Right ventricle myocardium superior (tissue), 1 donor: ENCODE measurements at regions not wholly inside any gene's neighbourhood (a gene's known extent, or its start where the extent isn't known, plus 50 kb on each side); places are given as distances from the start of the nearest gene placed in this dataset.

Experiments used
- ATAC-seq: fragments of 200-7000 bp; cut with Tn5 transposase; one replicate; pipeline ENCODE4 v1.9.1; 2020; ENCODE audit warnings: mild to moderate bottlenecking; ENCODE audit not compliant: poor library complexity
- DNase-seq: peaks from one replicate; pipeline ENCODE4 v3.0.0-alpha.2; 2020
- intact Hi-C: fragments of 100-400 bp; cut with DNase I; formaldehyde crosslinking; loops from one replicate; pipeline ENCODE4 v1.11.2; 2022
- donor health status: DM: no; HTN: yes; CAD: no; lungs with severe emphysema.

DNA sequence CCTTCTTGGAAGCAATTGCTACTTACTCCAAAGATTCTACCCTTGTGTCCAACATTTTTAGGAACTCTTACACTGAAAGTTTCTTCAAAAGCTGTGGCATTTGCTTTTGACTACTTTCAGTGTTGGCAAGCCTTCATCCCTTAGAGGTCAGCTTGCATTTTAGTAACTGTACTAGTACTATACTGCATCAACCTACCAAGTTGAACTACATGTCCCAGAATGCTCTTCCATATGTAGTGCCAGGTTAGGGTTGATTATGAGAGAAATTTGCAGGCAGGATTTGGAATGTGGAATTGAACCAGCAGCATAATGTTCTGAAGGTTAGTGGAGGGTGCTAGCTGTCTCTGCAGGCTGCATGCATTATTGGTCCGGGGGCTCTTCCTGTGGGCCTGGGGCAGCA, 189.9 kb upstream of the FOXN2 start:
- intact Hi-C loops: no loop called here
- ATAC-seq: no peak
- DNase-seq: no peak

GRCh38 chr2:48126162-48126561, 188.3 kb upstream of the FOXN2 start:
- DNase-seq: peak; percentile 47
- ATAC-seq: no peak
- intact Hi-C loops: no loop called here

DNA sequence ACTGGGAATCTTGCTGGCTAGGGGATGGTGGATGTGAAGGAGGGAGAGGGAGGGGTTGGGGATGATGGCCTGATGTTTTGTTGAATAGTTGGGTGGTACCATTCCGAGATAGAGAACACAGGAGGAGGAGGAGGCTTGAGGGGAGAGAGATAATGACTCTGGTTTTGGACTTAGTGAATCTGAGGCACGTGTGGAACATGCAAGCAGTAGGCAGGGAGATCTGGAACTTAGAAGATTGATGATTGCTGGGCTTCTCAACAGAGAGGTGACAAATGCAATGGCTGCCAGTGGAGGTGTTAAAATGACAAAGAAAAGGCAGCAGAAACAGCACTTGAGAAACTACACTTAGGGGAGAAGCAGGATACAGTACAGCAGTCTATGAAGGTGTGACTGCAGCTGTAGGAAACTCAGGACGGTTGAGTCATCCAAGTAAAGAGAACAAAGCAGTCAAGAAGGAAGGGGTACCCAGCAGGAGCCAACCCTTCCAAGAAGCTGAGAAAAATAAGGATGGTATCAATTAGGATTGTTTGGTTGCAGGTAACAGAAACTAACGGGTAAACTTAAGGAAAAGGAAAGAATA, 186.8 kb upstream of the FOXN2 start:
- DNase-seq: no peak
- intact Hi-C loops: no loop called here
- no peak for ATAC-seq

- ATAC-seq: no peak
- DNase-seq: no peak
- intact Hi-C loops: no loop called here
These were observed 185.1 kb upstream of the FOXN2 start for GRCh38 chr2:48129293-48129950.

DNA sequence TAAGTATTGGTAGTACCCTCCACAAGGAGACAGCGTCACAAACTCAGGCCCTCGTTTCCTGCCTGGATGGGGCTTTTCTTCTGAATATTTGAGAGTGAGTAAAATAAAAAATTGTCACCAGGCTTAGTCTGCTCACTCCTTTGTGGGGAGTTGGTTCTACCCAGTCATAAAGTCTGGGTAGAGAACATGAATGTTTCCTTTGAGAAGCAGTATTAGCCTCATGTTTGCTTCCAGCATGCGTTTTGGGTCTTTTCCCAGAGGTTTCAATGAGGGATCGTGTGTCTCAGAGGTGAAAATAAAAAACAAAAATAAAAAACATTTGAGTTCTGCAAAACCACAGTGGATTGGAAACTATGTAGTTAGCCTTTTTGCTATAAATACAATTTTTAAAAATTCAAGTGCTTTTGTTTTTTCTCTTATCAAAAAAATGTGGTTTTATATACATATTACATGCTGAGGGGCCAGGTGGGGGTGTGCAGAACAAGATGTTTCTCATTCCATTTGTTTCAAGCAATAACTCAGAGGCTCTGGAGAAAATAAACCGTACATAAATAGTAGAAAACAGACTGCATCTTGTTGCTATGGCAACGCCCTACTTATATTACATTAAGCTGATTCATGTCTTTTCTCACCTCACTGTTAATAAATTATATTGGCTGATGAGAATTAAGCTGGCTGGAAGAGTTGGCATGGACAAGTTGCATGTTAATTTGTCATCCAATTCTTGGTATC, 182.8 kb upstream of the FOXN2 start:
- DNase-seq (no peak), ATAC-seq (no peak)
- intact Hi-C loops: no loop called here

GRCh38 chr2:48132271-48132625, 182.2 kb upstream of the FOXN2 start:
- DNase-seq (no peak), ATAC-seq (no peak)
- intact Hi-C loops: no loop called here

- DNase-seq (no peak), ATAC-seq (no peak)
- intact Hi-C loops: no loop called here
These were observed 179.8 kb upstream of the FOXN2 start for GRCh38 chr2:48134704-48135103.

DNA sequence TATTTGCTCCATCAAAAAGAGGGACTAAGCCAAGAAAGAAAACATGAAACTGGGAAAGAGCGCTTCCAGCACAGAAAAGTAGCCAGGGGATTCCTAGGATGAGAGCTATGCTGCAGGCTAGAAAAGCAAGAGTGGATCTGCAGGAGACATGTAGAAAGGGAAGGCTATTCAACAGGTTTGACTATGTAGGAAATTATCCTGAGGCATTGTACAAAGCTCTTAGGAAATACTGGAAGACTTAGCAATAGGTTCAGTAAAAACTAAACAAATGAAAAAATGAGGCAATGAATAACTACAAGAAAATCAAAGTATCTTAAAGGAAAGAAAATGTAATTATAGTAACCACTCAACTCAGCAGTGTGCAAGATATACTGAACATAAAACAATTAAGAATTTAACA, 178.7 kb upstream of the FOXN2 start:
- intact Hi-C loops: no loop called here
- DNase-seq (no peak), ATAC-seq (no peak)

- DNase-seq (no peak), ATAC-seq (no peak)
- intact Hi-C loops: no loop called here
These were observed 176.7 kb upstream of the FOXN2 start for GRCh38 chr2:48137829-48138228.

DNA sequence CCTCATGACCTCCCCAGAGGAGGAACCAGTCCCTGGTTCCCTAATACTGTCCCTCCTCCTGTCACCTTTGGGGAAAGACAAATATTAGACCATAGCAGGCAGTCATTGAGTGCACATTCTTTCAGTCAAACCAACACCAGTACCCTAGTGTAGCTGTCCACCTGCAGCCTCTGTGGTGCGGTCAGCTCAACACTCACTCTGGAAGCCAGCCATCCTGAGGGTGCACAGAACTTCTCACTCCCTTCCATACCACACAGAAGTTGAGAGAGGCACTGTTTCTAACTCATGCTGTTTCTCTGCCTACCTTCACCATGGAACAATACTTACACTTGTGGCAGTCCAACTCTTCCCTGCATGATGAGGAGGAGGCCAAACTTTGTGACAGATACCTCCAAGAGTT, 175.6 kb upstream of the FOXN2 start:
- ATAC-seq (no peak), DNase-seq (no peak)
- intact Hi-C loops: no loop called here

DNA sequence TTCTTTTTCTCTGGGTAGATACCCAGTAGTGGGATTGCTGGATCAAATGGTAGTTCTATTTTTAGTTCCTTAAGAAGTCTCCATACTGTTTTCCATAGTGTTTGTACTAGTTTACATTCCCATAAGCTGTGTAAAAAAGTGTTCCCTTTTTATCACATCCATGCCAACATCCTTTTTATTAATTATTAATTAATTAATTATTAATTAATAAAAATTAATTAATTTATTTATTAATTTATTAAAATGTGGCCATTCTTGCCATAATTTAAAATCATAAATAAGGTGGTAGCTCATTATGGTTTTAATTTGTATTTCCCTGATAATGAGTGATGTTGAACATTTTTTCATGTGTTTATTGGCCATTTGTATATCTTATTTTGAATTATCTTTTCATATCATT, 173.9 kb upstream of the FOXN2 start:
- intact Hi-C loops: no loop called here
- no peak for ATAC-seq
- DNase-seq: no peak

DNA sequence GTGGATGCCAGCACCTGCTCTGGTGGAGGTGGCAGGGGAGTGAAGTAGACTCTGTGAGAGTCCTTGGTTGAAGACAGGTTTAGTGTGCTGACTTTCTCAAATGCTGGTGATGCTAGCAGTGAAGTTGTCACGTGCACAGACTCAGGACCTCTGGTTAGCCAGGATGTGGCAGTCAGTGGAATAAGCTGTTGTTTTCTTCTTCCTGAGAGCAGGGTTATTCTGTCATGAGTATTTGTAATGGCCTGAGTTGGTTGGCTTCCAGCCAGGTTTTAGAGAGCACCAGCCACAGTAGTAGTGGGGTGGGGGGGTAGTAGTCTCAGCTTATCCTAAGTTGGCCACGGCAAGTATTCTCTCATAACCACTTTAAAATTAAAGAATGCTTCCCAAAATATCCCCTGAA, 169.7 kb upstream of the FOXN2 start:
- intact Hi-C loops: no loop called here
- ATAC-seq: no peak
- no peak for DNase-seq

DNA sequence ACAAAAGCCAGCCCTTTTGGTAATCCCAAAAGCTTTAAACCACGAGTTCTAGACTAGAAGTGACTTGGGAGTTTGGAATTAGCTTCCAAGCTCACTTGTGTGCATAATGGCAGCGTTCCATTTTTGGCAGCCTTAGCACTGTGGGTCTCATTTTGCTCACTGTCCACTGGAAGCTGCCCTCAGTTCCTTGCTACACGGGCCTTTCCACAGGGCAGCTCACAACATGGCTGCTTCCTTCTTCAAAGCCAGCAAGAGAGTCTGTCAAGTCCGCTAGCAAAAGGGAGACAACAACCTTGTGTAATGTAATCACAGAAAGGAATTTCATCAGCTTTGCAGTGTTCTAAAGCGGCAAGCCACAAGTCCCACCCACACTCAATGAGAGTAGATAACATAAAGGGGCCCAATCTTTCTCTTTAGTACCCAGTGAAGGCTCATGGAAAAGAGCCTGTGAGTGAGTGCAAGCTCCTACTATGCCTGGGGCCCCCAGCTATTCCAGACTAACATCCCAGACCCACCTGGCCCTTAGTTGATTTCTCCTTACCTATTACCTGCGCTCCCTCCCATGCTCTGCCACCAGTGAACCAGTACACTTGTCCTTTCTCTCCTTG, 168.5 kb upstream of the FOXN2 start:
- ATAC-seq: no peak
- intact Hi-C loops: no loop called here
- no peak for DNase-seq

- no peak for ATAC-seq
- DNase-seq: no peak
- intact Hi-C loops: no loop called here
These were observed 167.9 kb upstream of the FOXN2 start for GRCh38 chr2:48146552-48146951.

DNA sequence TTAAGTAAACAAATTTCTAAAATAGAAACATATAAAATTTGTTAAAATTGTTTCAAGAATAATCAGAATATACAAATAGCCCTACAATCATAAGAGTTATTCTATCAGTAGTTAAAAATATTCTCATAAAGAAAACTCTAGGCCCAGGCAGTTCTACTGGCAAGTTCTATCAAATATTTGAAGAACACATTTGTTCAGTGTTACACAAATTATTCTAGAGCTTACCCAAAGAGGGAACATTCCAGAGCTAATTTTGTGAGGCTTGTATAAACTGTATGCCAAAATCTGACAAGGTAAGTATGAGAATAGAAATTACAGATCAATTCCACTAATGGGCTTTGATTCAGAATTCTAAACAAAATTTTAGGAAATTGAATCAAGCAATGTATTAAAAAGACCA, 166.8 kb upstream of the FOXN2 start:
- ATAC-seq: no peak
- DNase-seq: no peak
- intact Hi-C loops: no loop called here

DNA sequence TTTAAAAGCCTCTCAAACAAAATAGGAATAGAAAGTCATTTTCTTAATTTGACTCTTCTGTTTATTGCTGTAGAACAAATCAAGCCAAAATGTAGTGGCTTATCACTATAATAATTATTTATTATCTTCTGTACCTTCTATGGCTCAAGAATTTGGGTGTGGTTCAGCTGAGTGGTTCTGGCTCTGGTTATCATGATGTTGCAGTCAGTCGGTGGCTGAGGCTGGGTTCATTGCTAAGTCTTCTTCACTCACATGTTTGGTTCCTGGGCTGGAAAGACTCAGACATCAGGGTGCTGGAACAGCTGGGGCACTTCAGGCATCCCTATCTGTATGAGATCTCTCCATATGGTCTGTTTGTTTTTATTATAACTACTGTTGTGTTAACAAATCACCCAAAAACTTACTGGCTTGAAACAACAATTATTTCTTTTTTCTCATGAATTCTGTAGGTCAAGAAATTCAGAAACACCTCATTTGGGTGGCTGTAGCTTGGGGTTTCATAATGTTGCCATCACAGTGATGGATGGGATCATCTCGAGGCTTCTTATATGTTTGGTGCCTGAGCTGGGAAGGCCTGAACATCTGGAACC, 165.5 kb upstream of the FOXN2 start:
- intact Hi-C loops: no loop called here
- no peak for ATAC-seq
- DNase-seq: no peak

GRCh38 chr2:48157150-48157549, 157.3 kb upstream of the FOXN2 start:
- DNase-seq (no peak), ATAC-seq (no peak)
- intact Hi-C loops: no loop called here

DNA sequence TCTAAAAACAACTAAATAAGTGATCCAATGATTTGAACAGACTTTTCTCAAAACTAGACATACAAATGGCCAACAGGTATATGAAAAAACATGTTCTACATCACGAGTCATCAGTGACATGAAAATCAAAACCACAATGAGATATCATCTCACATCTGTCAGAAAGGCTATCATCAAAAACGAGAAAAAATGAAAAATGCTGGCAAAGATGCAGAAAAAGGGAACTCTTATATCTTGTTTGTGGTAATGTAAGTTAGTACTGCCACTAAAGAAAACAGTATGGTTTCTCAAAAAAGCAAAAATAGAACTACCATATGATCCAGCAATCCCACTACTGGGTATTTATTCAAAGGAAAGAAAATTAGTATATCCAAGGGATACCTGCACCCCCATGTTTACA, 152.9 kb upstream of the FOXN2 start:
- DNase-seq (no peak), ATAC-seq (no peak)
- intact Hi-C loops: no loop called here

- DNase-seq: no peak
- intact Hi-C loops: no loop called here
- no peak for ATAC-seq
These were observed 151.7 kb upstream of the FOXN2 start for GRCh38 chr2:48162742-48163141.
